PFSK-1 (cell line): ENCODE measurements at regions not wholly inside any gene's neighbourhood (a gene's known extent, or its start where the extent isn't known, plus 50 kb on each side); places are given as distances from the start of the nearest gene placed in this dataset.

Experiments
- REST ChIP-seq, 2 experiments: IDR thresholded peaks; 2 replicates each; pipeline versions ENCODE4 v1.6.1 to v1.8.0; 2011 to 2012; ENCODE audit warnings: low read depth in 2 of 2, low read length in 2 of 2, control low read depth in 1 of 2, inconsistent platforms in 1 of 2, mild to moderate bottlenecking in 1 of 2, moderate library complexity in 1 of 2; ENCODE audit not compliant: insufficient read depth in 1 of 2
- TAF1 ChIP-seq: IDR thresholded peaks from 2 replicates; pipeline ENCODE4 v1.6.1; 2012; ENCODE audit warnings: low read length, control low read depth, borderline replicate concordance; ENCODE audit not compliant: insufficient read depth

DNA sequence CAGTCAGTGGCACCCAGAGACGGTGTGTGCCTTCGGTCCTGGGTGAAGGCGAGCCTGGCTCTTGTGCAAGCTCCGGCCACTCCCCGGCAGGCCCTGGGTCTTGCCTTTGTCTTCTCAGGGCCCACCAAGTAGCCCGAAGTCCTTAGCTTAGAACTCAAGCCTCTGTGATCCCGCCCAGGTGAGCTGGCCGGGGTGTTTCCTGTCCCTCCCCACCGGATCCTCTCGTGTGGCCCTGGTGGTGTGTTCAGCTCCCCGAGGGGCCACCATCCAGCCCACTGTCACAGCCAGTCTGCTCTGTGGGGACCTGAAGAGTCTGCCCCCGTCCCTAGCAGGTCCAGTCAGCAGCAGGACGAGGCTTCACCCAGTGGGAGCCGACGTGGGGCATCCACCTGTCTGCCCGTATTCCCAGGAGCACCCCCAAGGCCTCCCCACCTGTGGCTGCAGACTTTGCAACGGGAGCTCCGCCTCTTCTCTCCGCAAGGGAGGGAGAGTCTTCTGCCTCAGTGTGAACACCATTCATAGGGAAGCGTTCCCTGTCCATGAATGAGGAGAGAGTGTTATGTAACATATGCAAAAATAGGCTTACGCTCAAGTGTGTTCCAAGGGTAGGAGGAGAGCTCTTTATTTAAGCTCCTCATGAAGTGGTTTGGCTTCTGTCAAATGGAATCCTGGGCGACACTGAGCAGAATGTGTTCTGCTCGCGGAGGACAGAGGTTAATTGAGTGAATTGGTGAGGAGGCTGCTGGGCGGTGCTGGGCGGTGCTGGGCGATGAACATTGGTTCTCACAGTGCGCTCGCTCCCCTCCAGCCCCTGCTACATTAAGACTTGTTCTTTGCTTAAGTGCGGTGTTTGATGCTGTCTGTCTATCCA, 108.9 kb downstream of the CRYAA start:
- TF ChIP-seq REST (IDR thresholded peaks at IDR 0.05; ENCODE audit: insufficient read depth in 1 of 2, low read depth in 2 of 2, low read length in 2 of 2) (no peak), TAF1 (no peak)
